Stimulated activated CD8-positive, alpha-beta memory T cell treated with anti-CD3 and anti-CD28 coated beads, Interleukin-4, amount 100 ng/mL, for 4 hours (primary cell): ENCODE measurements at regions not wholly inside any gene's neighbourhood (a gene's known extent, or its start where the extent isn't known, plus 50 kb on each side); places are given as distances from the start of the nearest gene placed in this dataset.
"Not testable (repeated sequence)": the region's sequence is repeated elsewhere in the genome, so short reads cannot be mapped to it uniquely, and the experiment has no call there.

Experiments
- DNase-seq, 2 donors: peaks; one replicate each; pipeline ENCODE4 v3.0.0-alpha.2; 2020; ENCODE audit warnings: low read depth in 2 of 2, low spot score in 1 of 2

GRCh38 chr1:43042773-43043457 lies 84.2 kb upstream of the SLC2A1 start:
- no peak for DNase-seq

GRCh38 chr1:43042127-43042526 lies 83.5 kb upstream of the SLC2A1 start:
- DNase-seq = no peak

GRCh38 chr1:43041591-43041990 lies 82.9 kb upstream of the SLC2A1 start:
- DNase-seq = no peak

GRCh38 chr1:43039228-43040055 lies 80.8 kb upstream of the SLC2A1 start:
- no peak for DNase-seq

GRCh38 chr1:43038232-43038935 lies 79.7 kb upstream of the SLC2A1 start:
- DNase-seq = no peak

GRCh38 chr1:43037466-43037865 lies 78.8 kb upstream of the SLC2A1 start:
- DNase-seq = no peak

GRCh38 chr1:43036932-43037331 lies 78.3 kb upstream of the SLC2A1 start:
- DNase-seq = no peak

- DNase-seq = no peak
These were observed 77.4 kb upstream of the SLC2A1 start for GRCh38 chr1:43035821-43036741.

GRCh38 chr1:43034778-43035177 lies 76.1 kb upstream of the SLC2A1 start:
- no peak for DNase-seq

- DNase-seq = no peak
These were observed 75.6 kb upstream of the SLC2A1 start for GRCh38 chr1:43034195-43034658.

GRCh38 chr1:43031316-43032203 lies 72.9 kb upstream of the SLC2A1 start:
- DNase-seq = no peak

GRCh38 chr1:43024905-43025304 lies 66.2 kb upstream of the SLC2A1 start:
- no peak for DNase-seq

- DNase-seq = no peak
These were observed 63.1 kb upstream of the SLC2A1 start for GRCh38 chr1:43021547-43022474.

GRCh38 chr1:43019226-43019625 lies 60.6 kb upstream of the SLC2A1 start:
- DNase-seq = no peak

- DNase-seq = no peak
These were observed 59.5 kb upstream of the SLC2A1 start for GRCh38 chr1:43018121-43018520.

GRCh38 chr1:43015269-43015668 lies 56.6 kb upstream of the SLC2A1 start:
- no peak for DNase-seq

- DNase-seq = not testable (repeated sequence)
These were observed 55.9 kb upstream of the SLC2A1 start for GRCh38 chr1:43014579-43014978.

GRCh38 chr1:43011020-43011419 lies 52.4 kb upstream of the SLC2A1 start:
- DNase-seq = no peak

GRCh38 chr1:43009274-43009673 lies 50.6 kb upstream of the SLC2A1 start:
- no peak for DNase-seq
